ENCODE measurements at regions not wholly inside any gene's neighbourhood (a gene's known extent, or its start where the extent isn't known, plus 50 kb on each side); places are given as distances from the start of the nearest gene placed in this dataset.

DNA sequence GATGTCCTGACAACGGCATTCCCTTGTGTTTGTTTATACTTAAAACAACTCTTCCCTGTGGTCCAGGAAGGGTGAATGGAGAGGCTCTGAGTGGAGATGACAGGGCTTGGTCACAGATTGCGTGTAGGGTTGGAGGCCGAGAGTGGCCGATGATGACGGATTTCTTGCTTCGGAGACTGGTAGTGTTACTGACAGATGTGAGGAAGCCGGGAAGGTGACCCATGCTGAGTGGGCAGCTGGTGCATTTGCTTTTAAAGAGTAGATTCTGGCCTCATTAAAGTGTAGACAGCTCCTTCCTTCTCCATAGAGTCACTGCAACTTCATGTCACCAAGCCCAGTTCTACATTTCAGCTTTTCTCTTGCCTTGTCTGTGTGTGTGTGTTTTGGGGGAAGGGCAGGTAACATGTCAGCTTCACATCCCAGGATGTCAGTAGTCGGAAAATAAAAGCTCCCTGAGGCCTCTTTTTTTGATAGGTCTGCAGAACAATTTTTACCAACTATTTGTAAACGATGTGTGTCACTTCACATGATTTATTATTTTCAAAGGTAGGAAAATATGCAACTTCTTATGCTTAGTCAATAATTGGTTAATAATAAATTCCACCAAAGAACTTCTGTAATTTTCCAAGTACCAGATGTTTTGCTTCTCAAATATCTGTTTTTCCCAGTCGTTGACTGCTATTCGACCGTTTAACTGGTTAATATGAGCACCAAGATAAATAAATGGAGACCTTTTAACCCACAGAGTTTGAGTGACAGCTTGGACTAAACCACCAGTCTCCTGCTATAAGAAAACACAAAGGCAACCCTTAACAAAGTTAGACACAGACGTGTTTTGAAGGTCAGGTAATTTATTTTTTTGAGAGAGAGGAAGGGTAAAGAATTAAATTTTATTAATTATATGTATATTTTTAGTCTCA lies 436.9 kb downstream of the SLC4A3 start:
- DNase-seq = peak; percentile 38

DNA sequence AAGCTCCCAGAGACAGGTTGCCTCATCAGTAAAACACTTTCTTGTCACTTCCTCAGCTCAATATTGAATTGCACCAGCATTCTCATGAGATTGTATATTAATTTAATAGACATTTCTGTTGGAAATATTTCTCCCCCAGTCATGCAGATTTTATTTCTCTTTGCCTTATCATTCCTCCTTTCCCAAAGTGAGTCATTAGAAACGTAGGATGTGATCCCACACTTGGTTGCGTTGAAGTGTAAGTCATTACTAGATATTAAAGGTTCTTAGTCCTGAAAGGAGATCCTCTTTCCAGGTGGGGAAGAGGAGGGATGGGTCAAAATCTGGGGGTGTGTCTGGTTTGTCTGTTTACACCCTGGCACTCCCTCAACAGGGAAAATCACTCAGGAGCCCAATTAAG lies 438.2 kb downstream of the SLC4A3 start:
- no peak for DNase-seq

DNA sequence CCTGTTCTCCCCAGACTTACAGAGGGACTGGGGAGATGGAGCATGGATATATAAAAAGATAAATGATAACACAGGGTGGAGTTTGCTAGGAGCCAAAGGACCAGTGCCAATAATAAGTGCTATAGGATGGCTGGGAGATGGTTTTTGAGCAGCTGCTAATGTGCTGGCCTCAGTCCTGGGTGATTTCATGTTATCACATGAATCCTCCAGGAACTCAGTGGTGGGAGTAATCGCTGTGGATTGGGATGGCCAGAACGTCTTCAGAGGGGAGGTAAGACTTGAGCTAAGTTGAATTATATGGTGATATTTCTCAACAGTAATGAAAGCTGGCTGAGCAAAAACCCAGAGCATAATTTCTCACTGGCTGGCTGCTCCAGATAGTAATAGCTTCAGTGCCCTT lies 441.4 kb downstream of the SLC4A3 start:
- DNase-seq = no peak

DNA sequence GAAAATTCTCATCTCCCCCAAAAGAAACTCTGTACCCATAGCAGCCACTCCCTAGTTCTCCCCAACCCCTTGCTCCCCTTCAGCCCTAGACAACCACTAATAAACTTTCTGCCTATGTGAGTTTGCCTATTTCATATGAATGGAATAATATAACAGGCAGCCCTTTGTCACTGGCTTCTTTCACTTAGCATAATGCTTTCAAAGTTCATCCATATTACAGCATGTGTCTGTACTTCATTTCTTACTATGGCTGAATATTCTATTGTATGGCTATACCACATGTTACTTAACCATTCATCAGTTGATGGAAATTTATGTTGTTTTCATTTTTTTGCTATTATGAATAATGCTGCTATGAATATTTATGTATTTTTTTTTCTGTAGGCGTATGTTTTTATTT lies 442.9 kb downstream of the SLC4A3 start:
- no peak for DNase-seq

DNA sequence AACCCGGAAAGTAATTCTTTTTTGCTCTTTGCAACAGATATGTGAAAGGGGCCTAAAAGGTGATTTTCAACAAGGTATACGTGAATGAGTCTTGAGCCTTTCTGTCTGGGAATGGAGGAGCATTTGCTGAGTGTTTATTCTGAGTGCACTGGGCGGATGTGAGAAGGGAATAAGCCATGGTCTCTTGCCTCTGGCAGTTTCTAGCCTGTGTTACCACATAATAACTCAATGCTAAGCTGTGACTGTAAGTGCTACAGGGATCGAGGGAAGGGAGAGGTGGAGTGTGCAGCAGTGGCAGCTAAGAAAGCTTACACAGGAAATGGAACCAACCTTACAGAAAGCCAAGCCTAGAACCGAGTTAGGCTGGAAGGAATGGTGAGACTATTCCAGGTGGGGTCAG lies 444.3 kb downstream of the SLC4A3 start:
- no peak for DNase-seq

DNA sequence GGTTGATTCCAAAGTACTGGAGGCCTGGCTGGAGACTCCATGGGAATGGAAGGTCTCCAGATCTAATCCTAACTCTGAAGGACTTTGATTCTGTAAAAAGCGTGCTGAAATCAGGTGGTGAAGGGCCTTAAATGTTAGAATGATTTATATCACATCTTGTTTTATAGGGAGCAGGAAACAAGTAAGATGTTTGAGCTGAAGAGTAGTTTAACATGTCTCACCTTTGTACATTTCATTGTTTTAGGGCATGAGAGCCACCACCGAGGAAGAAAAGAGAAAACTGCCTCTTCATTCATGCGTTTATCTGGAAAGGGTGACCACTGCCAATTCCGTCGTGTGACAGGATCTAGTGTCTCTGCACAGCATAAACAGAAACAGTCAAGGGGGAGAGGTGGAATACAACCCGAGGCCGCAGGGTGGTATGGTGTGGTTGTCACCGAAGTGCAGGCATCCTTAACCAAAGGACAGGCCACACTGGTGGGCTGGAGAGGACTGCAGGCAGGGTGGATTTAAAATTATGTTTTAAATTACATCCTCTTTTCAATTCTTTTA lies 445.3 kb downstream of the SLC4A3 start:
- no peak for DNase-seq

DNA sequence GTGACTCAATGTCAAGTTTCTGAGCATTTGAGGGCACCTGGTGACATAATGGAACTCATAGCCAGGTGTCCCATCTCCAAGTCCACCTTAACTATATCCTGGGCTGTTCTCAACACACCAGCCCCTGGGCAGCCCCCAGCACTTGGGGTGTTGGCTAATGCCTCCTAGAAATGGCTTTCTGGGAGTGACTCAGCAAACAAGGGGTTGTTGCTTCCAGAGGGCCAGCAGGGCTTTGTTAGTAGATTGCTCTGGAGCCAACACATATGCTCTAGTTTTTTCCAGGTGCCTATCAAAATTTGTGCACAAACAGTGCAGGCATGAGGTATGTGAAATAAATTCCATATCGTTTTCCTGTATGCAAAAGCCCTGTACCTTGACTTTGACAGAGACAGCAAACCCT lies 448.4 kb downstream of the SLC4A3 start:
- no peak for DNase-seq

DNA sequence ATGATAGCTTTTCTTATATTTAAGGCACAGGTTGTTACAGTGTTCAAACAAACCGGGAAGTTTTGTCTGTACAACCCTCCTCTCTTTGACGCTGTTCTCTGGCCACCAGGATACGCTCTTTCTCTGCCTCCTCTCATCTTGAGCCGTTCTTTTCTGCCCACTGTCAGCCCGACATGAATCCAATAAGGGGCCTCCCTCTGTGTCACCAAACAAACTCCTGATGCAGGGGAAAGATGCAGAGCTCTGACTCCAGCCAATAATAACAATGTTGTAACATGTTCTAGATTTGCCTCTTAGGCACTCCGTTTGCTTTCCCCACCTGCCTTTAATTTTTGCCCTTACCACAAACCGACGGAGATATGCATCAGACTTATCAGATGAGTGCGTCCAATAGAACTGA lies 449.3 kb downstream of the SLC4A3 start:
- peak; percentile 15 for DNase-seq

DNA sequence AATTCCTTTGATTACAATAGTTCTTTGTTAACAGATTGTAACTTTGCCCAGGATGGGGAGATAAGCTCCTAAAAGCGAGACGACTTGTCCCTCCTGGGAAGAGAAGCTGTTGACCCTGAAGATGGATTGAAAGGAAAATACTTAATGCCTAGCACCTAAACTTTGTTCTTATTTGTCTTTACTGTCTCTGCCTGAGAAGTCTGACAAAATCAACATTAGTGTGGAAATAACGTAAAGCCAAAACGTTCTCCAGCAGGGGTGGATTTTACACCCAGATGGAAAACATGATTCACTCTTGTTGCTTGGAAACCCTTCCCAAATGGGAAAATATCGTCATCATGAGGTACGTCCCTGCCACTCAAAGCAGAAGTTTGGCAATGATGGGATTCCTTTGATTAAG lies 450.1 kb downstream of the SLC4A3 start:
- DNase-seq = no peak

DNA sequence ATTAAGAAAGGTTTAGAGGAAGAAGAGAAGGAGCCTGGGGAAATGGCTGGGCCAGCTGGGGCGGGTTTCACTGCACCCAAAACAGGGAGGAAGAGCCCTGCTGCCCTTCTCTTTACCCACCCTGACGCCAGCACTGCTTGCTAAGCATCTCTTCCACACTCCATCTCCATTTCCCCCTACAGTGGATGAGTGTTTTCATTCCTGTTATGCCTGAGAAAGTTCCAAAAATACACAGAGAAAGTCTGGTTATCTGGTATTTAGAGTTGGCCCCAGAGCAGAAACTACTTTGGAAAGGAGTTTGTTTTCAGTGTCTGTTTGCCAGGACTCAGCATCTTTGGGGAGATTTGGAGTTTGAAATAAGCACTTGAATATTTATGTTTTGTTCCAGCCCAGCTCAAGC lies 451.0 kb downstream of the SLC4A3 start:
- DNase-seq = no peak

DNA sequence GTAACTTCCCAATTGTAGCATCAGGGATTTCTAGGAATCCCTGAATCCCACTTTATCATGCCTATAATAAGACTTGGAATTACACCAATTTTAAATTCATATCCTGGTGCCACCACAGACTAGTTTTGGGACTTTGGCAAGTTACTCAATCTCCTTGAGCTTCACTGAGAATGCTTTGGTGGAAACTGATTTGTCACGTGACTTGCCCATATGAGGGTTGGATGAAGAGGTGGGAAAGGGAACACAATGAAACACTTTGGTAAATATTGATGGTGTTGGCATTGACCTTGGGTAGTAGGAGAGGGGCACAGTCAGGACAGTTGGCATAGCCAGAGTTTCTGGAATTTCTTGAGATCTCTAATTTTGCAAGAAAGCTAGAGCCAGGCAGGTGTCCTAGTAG lies 452.2 kb downstream of the SLC4A3 start:
- DNase-seq = no peak

DNA sequence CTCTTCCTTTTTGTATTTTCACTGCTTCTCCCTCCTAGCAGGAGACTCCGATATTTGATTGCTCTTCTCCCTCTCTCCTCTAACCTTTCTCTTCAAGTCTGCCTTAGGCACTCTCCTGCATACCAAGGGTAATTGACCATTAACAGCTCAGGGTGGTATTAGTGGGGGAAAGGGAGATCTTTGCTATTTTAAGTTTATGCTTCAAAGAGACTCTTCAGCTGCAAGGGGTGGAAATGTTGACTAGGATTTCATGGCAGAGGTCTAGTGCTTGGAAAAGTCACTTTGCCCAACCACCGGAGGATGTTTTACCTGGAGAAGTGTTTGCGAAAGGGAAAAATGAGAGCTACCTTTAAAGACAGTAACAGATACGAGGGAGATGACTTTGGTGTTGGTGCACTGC lies 453.7 kb downstream of the SLC4A3 start:
- DNase-seq = no peak

DNA sequence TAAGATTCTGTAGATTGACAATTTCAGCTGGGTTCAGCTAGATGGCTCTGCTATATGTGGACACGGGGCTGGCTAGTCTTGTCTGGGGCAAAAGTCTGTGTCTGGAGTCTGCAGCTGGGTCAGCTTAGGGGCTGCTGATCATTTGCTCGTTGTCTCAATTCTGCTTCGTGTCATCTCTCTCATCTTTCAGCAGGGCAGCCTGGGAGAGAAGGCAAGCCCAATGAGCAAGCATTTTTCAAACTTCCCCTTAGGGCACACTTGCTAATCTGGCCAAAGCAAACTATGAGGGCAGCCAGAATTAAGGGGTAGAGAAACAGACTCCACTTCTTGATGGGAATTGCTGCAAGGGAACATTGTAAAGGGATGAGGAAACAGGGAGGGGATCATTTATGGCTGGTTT lies 462.6 kb downstream of the SLC4A3 start:
- DNase-seq = no peak

DNA sequence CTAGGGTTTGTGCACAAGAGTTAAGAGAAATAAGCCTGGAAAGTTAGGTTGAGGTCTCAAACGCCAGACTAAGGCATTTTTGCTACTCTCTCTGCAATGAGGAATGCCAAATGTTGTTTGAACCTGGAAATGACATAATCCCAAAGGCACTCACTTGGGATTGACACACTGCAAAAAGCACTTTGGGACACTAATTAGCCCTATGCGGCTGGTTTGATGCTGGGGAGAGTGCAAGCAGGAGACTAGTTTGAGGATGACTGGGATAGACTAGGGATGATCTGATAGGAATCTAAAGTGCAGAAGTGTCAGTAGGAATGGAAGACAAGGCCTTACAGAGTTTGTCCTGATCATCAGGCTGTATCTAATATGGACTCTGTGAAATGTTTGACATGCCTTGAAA lies 469.0 kb downstream of the SLC4A3 start:
- DNase-seq = no peak

DNA sequence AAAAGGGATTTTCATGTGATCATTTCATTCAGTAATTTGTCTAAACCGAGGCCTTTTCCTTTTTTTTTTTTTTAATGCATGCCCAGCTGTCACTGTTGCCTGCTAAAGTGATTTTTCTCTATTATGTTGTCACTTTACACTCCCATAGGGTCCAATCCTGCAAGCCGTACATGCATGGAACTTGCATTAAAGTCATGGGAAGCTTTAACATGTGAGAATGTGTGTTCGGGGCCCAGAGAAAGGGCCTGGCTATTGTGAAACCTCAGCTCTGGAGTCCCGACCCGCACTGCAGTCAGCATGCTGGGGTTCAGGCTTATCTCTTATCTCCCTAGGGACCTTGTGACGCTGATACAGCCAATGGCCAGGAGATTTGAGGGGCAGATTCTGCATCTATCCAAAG lies 474.6 kb downstream of the SLC4A3 start:
- DNase-seq = no peak

DNA sequence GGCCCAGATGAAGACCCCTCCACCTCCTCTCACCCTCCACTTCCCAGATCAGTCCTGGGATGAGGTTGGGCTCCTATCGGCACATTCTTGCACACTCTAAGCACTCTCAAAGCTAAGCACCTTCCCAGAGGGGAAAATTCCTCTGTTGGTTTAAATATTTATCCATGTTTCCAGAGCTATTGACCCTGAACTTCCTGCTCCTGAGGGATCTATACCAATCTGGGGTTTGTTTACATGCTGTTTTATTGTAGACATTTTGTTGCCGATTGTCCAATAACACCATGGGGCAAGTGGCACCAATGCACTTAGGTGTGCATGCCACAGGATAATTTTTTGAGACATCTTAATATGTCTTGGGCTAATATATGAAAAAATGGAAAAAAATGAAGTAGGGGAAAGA lies 476.2 kb downstream of the SLC4A3 start:
- DNase-seq = no peak

DNA sequence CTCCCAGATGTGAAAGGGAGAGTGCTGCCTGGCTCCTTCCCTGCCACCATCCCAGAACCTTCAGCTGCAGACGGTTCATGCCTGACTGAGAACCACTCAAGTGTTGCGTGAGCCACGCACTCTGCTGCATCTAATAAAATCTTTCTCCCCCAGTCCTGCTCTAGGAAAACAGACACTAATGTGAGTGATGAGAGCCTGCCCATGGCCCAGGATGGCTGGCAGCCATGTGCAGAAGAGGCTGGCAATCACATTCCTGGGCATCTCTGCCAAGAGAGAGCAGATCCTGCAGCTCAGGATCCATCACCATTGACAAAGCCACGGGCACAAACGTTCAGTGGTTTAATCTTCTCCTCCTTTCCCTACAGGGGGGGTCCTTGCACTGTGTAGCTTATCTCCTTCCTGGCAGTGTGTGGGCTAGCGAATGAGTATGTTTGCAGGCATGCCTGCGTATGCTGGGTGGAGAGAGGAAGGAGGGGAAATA lies 477.5 kb downstream of the SLC4A3 start:
- DNase-seq = no peak

DNA sequence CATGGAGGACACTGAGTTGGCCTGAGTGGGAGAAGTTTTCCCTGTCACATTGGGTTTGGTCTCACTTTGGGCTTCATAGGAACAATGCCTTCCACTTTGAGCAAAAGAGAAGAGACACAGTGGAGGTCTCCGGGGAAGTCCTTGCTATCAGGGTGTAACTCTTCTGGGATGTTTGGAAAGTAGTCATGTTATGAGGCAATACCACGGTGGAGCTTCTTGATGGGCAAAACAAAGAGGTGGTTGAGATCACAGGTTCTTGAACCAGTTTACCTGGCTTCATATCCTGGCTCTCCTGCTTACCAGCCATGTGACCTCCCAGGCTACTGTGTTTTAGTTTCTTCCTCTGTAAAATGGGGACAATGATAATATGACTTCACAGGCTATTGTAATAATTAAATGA lies 478.6 kb downstream of the SLC4A3 start:
- no peak for DNase-seq

DNA sequence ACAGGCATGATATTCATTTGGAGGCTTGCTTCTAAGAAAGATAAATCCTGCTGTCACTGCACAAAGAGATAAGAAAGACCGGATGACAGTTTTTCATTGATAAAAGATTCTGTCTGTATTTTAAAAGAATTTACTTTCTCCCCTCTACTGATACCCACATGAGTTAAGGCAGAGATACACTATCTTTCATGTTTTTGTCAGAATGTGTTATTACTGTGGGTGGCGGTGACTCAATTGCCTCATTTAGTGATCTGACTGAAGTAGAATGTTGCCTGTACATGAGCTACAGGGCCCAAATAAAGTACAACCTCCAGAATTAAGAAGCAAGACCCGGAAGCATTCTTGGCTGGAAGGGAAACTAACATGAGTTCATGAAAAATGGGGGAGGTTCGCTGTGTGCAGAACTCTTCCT lies 480.0 kb downstream of the SLC4A3 start:
- no peak for DNase-seq

DNA sequence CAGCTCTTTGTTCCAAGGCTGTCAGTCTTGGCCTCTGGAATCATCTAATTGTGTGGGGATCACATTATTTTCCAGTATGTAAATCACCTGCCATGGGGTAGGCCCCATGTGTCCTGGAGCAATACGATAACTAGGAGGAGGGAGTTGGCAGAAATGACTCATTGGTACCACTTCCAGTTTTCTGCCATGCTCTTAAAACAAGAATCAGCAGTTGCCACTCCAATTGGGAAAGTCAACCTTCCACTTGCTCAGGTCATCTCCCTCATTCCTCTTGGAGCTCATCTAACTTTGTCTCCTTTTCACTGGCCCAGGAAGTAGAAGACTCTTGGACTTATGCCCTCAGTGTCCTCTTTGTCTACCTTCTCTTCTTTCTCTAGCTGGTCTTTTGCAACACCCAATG lies 487.0 kb downstream of the SLC4A3 start:
- DNase-seq = no peak

DNA sequence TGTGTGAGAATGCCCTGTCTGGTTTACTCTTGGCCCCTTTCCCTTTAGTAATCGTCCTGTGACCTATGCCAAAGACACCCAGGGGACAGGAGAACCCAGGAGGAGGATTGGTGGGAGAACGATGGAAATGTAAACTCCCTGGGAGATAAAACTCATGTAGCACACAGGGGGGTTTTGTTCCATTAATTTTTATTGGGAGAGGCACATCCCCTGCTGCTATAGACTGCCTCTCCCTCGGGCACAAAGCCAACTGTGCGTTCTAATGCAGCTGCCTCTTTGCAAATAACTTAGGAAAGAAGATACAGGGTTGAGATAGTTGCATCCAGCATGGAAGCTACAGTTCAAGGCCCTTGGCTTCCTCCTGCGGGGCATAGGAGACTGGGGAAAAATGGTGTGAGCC lies 489.6 kb downstream of the SLC4A3 start:
- DNase-seq = no peak

DNA sequence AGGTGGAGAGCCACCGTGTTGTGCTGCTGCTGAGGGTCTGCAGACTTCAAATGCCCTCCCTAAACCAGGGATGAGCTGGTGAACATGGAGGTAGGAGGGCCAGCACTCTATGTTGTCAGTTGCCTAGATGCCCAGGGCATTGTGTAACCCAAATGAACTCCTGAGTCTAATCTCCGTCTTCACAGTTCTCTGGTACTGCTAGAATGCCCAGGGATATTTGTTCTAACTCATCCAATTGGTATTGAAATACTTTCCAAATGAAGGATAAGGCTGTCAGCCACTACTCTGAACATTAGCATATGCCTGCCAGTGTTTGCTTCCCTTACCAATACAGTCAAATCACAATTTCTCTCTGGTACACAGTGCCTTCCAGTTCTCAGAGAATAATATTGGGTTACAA lies 492.6 kb downstream of the SLC4A3 start:
- no peak for DNase-seq

DNA sequence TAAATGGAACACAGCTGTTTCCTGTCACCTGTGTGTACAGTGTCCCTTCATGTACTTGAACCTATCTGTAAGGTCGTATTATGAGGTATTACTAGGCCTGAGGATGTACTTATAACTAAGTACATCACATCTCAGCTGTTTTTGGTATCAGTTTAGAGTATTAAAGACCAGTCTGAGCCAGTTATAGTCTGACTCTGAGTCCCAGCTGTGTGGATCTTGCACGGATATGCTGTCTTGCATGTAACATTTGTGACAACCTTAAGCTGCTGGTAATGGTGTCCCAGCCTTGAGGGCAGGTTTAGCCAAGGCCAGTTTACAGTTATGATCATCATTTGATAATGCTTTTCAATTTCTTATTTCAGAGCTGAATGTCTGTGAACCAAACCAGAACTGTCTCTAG lies 496.3 kb downstream of the SLC4A3 start:
- DNase-seq = peak; percentile 88

DNA sequence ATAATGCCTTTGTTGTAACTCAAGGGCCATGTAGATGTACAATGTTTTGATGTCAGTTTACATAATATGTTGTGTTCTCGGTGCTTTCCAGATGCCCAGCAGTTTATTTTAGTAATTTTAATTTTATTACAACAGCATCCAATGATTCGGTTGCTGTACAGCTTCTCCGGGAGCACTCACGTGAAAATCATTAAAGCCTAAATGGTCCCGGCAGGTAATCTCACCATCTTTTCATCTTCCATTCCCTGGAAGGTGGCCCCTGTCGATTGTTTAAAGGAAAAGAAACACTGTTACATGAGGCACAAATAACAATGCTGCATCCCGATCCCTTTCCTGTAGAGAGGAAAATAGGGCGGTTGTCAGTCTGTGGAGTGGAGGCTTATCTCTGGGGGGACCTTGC lies 498.1 kb downstream of the SLC4A3 start:
- DNase-seq = no peak

DNA sequence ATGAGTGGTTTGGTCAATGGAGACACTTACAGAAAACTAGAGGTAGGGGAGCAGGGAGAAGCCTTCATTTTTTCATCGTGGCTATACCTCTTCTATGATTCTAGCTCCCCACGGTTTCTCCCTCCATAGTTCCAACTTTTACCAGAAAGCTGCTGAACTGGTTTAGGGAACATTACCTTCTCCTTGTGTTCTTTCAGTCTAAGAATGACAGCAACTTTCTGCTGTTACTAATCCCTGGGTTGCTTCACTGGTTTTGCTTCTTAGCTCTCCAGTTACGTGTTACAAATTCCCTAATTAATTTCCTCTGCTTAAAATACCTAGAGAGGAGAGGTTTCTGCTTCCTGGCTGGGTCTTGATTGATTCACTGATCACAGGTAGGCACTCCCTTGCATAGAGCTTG lies 499.9 kb downstream of the SLC4A3 start:
- no peak for DNase-seq
